ENCODE measurements at regions not wholly inside any gene's neighbourhood (a gene's known extent, or its start where the extent isn't known, plus 50 kb on each side); places are given as distances from the start of the nearest gene placed in this dataset.

GRCh38 chr2:11060376-11061169 is 94.7 kb upstream of the SLC66A3 start:
- intact Hi-C loops (cut with DNase I) = no loop called here
- no peaks in the 10 kb centered on the region for H3K27me3 ChIP-seq
- no peaks in the 10 kb centered on the region for H3K9me3 ChIP-seq
- TF ChIP-seq POLR2A (IDR thresholded peaks at IDR 0.05) (no peak), CTCF (IDR thresholded peaks at IDR 0.05) (no peak)
- H3K4me1 ChIP-seq = no peaks in the 10 kb centered on the region
- DNase-seq = no peak
- no peak overlapping the region for H3K27ac ChIP-seq
- no peak overlapping the region for H3K4me3 ChIP-seq (replicated peaks in 1 of 3)
- WGBS, 2 donors = 88 to 92% methylated on average over 3 of the region's 3 CpGs
- H3K36me3 ChIP-seq = no peaks in the 10 kb centered on the region

GRCh38 chr2:11065833-11066485 is 89.3 kb upstream of the SLC66A3 start:
- intact Hi-C loops (cut with DNase I) = no loop called here
- WGBS, 2 donors = 67 to 68% methylated on average over 12 of the region's 12 CpGs
- no peaks in the 10 kb centered on the region for H3K36me3 ChIP-seq
- no peak for DNase-seq
- TF ChIP-seq CTCF (IDR thresholded peaks at IDR 0.05) (no peak), POLR2A (IDR thresholded peaks at IDR 0.05) (no peak)
- no peak overlapping the region for H3K27ac ChIP-seq
- no peak overlapping the region for H3K4me3 ChIP-seq (replicated peaks in 1 of 3)
- H3K27me3 ChIP-seq = no peaks in the 10 kb centered on the region
- no peaks in the 10 kb centered on the region for H3K9me3 ChIP-seq
- no peaks in the 10 kb centered on the region for H3K4me1 ChIP-seq

- intact Hi-C loops (cut with DNase I) = no loop called here
- TF ChIP-seq CTCF (IDR thresholded peaks at IDR 0.05) (no peak), POLR2A (IDR thresholded peaks at IDR 0.05) (no peak)
- Histone ChIP-seq H3K27me3 (no peaks in the 10 kb centered on the region), H3K9me3 (no peaks in the 10 kb centered on the region), H3K4me3 (replicated peaks in 1 of 3) (no peak overlapping the region), H3K36me3 (no peaks in the 10 kb centered on the region), H3K4me1 (no peaks in the 10 kb centered on the region), H3K27ac (no peak overlapping the region)
- 86 to 90% methylated on average over 16 to 22 of the region's 22 CpGs for WGBS, 2 donors
- no peak for DNase-seq
Observed at GRCh38 chr2:11067221-11068078, 87.8 kb upstream of the SLC66A3 start.

GRCh38 chr2:11068079-11068741 is 87.1 kb upstream of the SLC66A3 start:
- no peak for DNase-seq
- no peaks in the 10 kb centered on the region for H3K27me3 ChIP-seq
- WGBS, 2 donors = 85% methylated on average over 11 of the region's 11 CpGs

More at GRCh38 chr2:11068079-11068741, 87.1 kb upstream of the SLC66A3 start:
- no peak overlapping the region for H3K4me3 ChIP-seq (replicated peaks in 1 of 3)
- intact Hi-C loops (cut with DNase I) = no loop called here
- TF ChIP-seq POLR2A (IDR thresholded peaks at IDR 0.05) (no peak), CTCF (IDR thresholded peaks at IDR 0.05) (no peak)
- no peak overlapping the region for H3K27ac ChIP-seq
- H3K9me3 ChIP-seq = no peaks in the 10 kb centered on the region
- no peaks in the 10 kb centered on the region for H3K36me3 ChIP-seq
- no peaks in the 10 kb centered on the region for H3K4me1 ChIP-seq

All from thyroid gland (tissue), 4 donors.